HG02885 (cell line): ENCODE measurements at regions not wholly inside any gene's neighbourhood (a gene's known extent, or its start where the extent isn't known, plus 50 kb on each side); places are given as distances from the start of the nearest gene placed in this dataset.

Source experiments
- ATAC-seq: cut with Tn5 transposase; IDR thresholded peaks from one replicate; pipeline ENCODE4 v1.9.1; 2021; ENCODE audit warnings: mild to moderate bottlenecking; ENCODE audit not compliant: unreplicated experiment, poor library complexity

- no peak for ATAC-seq
Observed at GRCh38 chr9:86800681-86801080, 146.6 kb downstream of the GAS1 start.

DNA sequence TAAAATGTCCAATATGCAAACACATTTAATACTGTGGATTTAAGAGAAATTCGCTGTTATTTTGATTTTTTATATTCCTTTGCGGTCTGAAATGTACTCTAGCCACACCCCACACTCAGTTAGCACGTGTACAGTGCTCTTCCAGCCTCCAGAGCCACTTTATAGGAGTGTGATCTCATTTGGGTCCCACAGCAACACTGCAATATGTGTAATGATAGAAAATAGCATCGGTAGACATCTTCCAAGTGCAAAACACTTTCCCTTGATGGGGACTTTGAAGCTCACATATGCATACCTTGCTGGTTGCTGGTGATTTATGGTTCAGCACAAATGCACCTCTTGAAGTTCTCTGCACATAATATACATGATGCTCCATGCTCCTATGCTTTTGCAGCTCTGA is 148.3 kb downstream of the GAS1 start:
- no peak for ATAC-seq

DNA sequence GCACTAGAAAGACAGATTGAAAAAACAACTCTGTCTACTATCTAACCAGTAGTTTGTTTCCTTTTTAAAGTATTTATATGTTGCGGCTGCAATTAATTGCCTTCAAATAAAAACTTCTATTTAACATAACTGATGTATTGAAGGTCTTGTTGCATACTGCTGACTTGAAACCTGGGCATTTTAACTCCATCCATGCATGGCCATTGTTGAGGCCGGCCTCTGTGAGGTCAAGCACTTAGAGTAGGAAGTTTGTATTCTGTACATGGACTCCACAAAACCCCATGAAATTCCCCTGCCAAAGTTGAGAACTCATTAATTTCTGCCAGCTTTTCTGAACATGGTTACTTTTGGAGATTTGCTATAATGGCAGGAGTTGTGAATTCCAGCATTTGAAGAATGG is 150.6 kb downstream of the GAS1 start:
- no peak for ATAC-seq

- no peak for ATAC-seq
Observed at GRCh38 chr9:86795823-86796553, 151.3 kb downstream of the GAS1 start.

DNA sequence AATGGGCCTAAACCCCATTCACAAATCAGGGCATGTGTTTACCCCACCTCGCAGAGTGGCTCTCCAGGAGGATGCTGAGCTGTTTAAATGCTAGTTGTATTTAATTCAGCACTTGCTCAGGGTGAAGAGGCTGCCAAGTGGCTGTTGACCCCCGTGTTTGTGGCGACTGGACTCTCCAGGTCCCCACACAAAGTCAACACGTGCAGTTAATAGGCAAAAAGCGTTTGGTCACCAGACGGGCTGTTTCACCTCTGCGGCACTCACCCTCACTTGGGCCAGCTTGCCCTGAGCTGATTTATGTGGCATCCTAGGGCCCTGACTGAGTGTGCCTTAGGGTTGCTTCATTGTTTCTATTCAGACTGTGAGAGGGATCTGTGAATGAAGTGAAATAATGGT is 152.3 kb downstream of the GAS1 start:
- no peak for ATAC-seq

DNA sequence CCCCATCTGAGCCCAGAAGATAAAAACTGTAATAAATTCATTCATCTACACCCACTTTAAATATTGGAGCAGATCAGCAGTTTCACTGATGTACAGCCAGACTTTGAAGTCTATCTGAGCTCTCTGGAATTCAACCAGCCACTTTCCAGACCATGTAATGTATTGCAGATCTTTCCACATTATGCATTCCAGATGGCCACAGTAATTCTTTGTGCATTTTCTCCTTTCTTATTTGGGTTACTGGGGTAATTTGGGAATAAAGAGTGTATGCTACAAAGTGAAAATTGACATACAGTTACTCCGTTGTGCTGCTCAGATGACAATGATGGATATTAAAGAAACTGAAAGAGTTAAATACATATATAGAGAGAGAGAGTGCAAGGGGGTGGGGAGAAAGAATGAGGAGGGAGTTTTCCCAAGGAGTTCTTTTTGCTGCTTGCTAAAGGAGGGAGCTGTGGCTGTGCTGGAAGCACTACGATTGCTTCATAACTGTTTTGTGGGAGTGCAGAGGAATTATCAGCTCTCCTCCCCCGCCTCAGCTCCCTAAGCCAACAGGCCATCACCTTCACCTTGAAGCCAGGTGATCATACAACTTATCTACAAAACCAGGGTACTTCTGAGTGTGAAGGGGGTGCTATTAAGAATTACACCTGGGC is 152.8 kb downstream of the GAS1 start:
- ATAC-seq, result no peak

GRCh38 chr9:86792136-86792535 is 155.2 kb downstream of the GAS1 start:
- ATAC-seq, result no peak

- no peak for ATAC-seq
Observed at GRCh38 chr9:86790805-86791204, 156.5 kb downstream of the GAS1 start.

DNA sequence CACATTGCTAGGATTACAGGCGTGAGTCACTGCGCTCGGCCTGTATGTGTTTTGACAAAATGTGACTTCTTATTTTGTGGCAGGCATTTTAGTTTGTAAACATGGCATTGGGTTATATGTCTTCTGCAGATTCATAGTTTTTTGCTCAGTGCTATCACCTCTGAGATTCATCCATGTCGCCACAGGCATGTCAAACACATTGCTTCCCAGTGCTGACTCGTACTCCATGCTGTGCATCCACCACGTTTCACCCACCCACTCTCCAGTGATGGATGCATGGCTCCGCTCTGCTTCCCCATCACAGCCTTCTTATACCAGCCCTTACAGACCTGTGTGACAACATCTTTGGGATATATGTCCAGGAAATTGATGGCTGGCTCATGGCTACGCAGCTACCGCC is 158.8 kb downstream of the GAS1 start:
- no peak for ATAC-seq

DNA sequence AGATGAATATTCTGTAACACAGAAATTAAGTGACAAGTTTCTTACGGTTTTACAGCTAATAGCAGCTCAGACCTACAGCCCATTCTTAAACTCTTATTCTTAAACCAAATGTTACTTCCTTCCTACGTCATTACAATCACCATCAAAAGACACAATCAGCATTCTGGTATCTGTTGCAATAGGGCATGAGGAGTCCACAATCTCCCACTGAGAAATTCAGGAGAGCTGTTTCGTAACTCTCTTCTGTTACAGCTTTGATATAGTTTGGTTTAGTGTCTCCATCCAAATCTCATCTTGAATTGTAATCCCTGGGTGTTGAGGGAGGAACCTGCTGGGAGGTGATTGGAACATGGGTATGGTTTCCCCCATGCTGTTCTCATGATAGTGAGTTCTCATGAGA is 163.4 kb downstream of the GAS1 start:
- no peak for ATAC-seq

- no peak for ATAC-seq
Observed at GRCh38 chr9:86782831-86783230, 164.5 kb downstream of the GAS1 start.

GRCh38 chr9:86778761-86779160 is 168.5 kb downstream of the GAS1 start:
- no peak for ATAC-seq

DNA sequence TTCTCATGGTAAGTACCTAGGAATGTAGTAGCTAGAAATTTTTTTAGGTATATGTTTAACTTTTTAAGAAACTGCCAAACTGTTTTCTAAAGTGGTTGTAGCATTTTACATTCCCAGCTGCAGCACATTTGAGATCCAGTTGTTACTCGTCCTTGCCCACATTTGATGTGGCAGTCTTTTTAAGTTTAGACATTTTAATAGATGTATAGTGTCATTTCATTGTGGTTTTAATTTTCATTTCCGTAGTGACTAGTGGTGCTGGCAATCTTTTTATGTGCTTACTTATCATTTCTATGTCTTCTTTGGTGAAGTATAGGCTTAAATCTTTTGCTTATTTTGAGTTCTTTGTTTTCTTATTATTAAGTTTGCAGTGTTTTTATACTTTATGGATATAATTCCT is 171.6 kb downstream of the GAS1 start:
- no peak for ATAC-seq

DNA sequence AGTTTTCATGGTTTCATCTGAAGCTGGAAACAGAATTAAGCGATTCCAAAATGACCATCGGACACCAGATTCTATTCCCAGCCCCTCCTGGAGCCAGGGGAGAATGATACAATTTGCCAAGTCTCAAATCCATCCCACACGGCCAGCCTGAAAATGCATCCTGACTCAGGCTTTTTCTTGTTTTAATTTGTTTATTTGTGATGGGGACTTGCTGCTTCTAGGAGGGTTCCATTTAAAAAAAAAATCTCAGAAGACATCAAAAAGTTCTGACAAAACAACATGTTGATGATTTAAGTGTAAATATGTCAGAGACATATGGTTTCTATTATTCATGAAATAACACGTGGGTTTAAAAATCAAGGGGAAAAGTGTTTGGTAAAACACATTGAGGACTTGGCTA is 173.2 kb downstream of the GAS1 start:
- no peak for ATAC-seq

DNA sequence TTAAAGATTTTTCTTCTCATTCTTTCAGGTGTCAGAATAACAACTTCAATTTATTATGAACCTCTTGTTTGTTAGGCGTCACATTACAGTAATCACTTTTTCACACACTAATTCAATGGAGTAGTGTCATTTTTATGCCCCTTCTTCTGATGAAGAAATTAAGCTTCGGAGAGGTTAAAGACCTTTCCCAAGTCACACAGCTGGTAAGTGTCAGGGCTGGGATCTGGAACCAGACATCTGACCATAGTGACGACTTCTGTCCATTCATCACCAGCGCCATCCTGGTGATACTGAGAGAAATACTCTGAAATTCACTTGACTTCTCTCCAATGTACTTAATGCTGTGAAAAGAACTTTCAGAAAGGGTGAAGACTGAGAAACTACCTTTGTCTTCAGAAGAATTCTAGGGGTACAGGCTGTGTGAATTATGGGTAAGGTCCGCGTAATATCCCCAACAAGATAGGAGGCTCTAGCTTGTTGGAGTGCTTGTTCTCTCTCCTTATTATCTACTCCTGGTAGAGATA is 173.8 kb downstream of the GAS1 start:
- ATAC-seq, result no peak

DNA sequence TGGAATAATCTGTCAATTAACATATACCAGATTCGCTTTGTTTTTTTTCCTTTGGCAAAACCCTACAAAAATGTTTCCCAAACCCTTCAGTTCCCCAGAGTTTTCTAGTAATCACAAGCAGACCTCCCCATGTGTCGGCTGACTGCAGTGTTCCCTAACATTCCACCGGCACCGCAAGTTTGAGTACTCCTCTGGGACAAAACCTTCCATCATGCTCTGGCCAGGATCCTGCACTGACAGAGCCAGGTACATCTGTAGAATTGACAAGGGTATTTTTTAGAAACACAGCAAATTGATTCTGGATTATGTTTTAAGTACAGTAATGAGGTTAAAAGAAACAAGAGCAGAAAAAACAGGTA is 174.7 kb downstream of the GAS1 start:
- ATAC-seq, result no peak

GRCh38 chr9:86771941-86772634 is 175.2 kb downstream of the GAS1 start:
- ATAC-seq, result no peak

GRCh38 chr9:86771420-86771819 is 175.9 kb downstream of the GAS1 start:
- ATAC-seq, result no peak

- ATAC-seq, result no peak
Observed at GRCh38 chr9:86768709-86769108, 178.6 kb downstream of the GAS1 start.

- no peak for ATAC-seq
Observed at GRCh38 chr9:86768020-86768419, 179.3 kb downstream of the GAS1 start.

- ATAC-seq, result no peak
Observed at GRCh38 chr9:86767373-86767772, 179.9 kb downstream of the GAS1 start.
